Neural progenitor cell (in vitro differentiated cells): ENCODE measurements at regions not wholly inside any gene's neighbourhood (a gene's known extent, or its start where the extent isn't known, plus 50 kb on each side); places are given as distances from the start of the nearest gene placed in this dataset.

Experiments used
- DNase-seq: peaks from one replicate; pipeline ENCODE4 v3.0.0-alpha.2; 2016; ENCODE audit warnings: low spot score
- H2AFZ ChIP-seq: fragments of 200-600 bp; sonication (generic); replicated peaks from 2 replicates; pipeline ENCODE4 v1.6.1; 2016; ENCODE audit warnings: antibody characterized with exemption
- H3F3A ChIP-seq: fragments of 200-600 bp; sonication (generic); 2 replicates; pipeline ENCODE4 v1.6.1; 2016; ENCODE audit warnings: antibody characterized with exemption, low read depth
- H3K27ac ChIP-seq: fragments of 200-600 bp; sonication (generic); 2 replicates; pipeline ENCODE4 v1.5.1; 2016; ENCODE audit warnings: mild to moderate bottlenecking
- H3K27me3 ChIP-seq: fragments of 200-600 bp; sonication (generic); 2 replicates; pipeline ENCODE4 v1.6.1; 2016; ENCODE audit warnings: mild to moderate bottlenecking, moderate library complexity
- H3K36me3 ChIP-seq: fragments of 200-600 bp; sonication (generic); 2 replicates; pipeline ENCODE4 v1.5.1; 2016
- H3K4me1 ChIP-seq: fragments of 200-600 bp; sonication (generic); 2 replicates; pipeline ENCODE4 v1.6.1; 2016; ENCODE audit warnings: mixed run types
- H3K4me2 ChIP-seq: fragments of 200-600 bp; sonication (generic); 2 replicates; pipeline ENCODE4 v1.6.1; 2016
- H3K4me3 ChIP-seq: fragments of 200-600 bp; sonication (generic); 2 replicates; pipeline ENCODE4 v1.5.1; 2016
- H3K79me2 ChIP-seq: fragments of 200-600 bp; sonication (generic); 2 replicates; pipeline ENCODE4 v1.6.1; 2016; ENCODE audit warnings: low read depth
- H3K9ac ChIP-seq: fragments of 200-600 bp; sonication (generic); 2 replicates; pipeline ENCODE4 v1.6.1; 2016
- H3K9me3 ChIP-seq: fragments of 200-600 bp; sonication (generic); 2 replicates; pipeline ENCODE4 v1.5.1; 2016; ENCODE audit warnings: low read depth
- H4K20me1 ChIP-seq: fragments of 200-600 bp; sonication (generic); 2 replicates; pipeline ENCODE4 v1.6.1; 2016; ENCODE audit warnings: low read depth
- H3K27ac Mint-ChIP-seq: 3 replicates; pipeline ENCODE4 v1.8.0; 2021; ENCODE audit warnings: mixed read lengths
- H3K27me3 Mint-ChIP-seq: 2 replicates; pipeline ENCODE4 v1.8.0; 2022; ENCODE audit warnings: low read depth, mild to moderate bottlenecking, inconsistent platforms, moderate library complexity, mixed read lengths; ENCODE audit not compliant: insufficient read depth
- H3K36me3 Mint-ChIP-seq: 3 replicates; pipeline ENCODE4 v1.8.0; 2021; ENCODE audit warnings: mixed read lengths
- H3K4me1 Mint-ChIP-seq: 3 replicates; pipeline ENCODE4 v1.8.0; 2021; ENCODE audit warnings: mixed read lengths
- H3K4me3 Mint-ChIP-seq: 3 replicates; pipeline ENCODE4 v1.8.0; 2021; ENCODE audit warnings: mild to moderate bottlenecking, moderate library complexity, mixed read lengths
- H3K9me3 Mint-ChIP-seq: 3 replicates; pipeline ENCODE4 v1.8.0; 2020; ENCODE audit warnings: mixed read lengths
- CTCF ChIP-seq: fragments of 200-600 bp; sonication (generic); IDR thresholded peaks from 2 replicates; pipeline ENCODE4 v1.5.1; 2017; ENCODE audit warnings: antibody characterized with exemption, mild to moderate bottlenecking
- EZH2 ChIP-seq: fragments of 200-600 bp; sonication (generic); IDR thresholded peaks from 2 replicates; pipeline ENCODE4 v1.6.1; 2017; ENCODE audit warnings: antibody characterized with exemption, mild to moderate bottlenecking, moderate library complexity
- EZH2phosphoT487 ChIP-seq: fragments of 200-600 bp; sonication (generic); IDR thresholded peaks from 2 replicates; pipeline ENCODE4 v1.6.1; 2017; ENCODE audit warnings: antibody characterized with exemption

DNA sequence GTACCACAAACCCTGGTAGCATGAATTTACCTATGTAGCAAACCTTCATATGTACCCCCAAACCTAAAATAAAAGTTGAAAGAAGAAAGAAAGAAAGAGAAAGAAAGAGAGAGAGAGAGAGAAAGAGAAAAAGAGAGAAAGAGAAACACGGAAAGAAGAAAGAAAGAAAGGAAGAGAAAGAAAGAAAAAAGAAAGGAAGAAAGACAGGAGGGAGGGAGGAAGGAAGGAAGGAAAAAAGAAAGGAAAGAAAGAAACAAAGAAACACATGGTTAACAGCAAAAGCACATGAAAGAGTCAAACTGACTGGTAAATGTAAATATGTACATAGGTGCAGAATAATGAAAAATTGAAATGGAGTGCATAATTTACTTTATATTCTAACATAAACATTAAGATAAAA, 903.4 kb downstream of the LRFN5 start:
- H3K79me2 ChIP-seq = no peaks in the 10 kb centered on the region
- DNase-seq = no peak
- no peak overlapping the region for H3K4me3 Mint-ChIP-seq
- H3K27ac ChIP-seq = no peak overlapping the region
- TF ChIP-seq EZH2 (no peak), CTCF (no peak), EZH2phosphoT487 (no peak)
- no peak overlapping the region for H3K9ac ChIP-seq
- no peak overlapping the region for H3K4me3 ChIP-seq
- H3K27me3 Mint-ChIP-seq = no peaks in the 10 kb centered on the region
- no peaks in the 10 kb centered on the region for H3K9me3 ChIP-seq
- H3F3A ChIP-seq = no peaks in the 10 kb centered on the region
- H3K27ac Mint-ChIP-seq = no peak overlapping the region
- H4K20me1 ChIP-seq = no peaks in the 10 kb centered on the region
- no peaks in the 10 kb centered on the region for H3K36me3 Mint-ChIP-seq
- H3K4me1 ChIP-seq = no peaks in the 10 kb centered on the region
- no peaks in the 10 kb centered on the region for H3K36me3 ChIP-seq
- no peaks in the 10 kb centered on the region for H3K9me3 Mint-ChIP-seq
- no peak overlapping the region for H2AFZ ChIP-seq
- H3K27me3 ChIP-seq = no peaks in the 10 kb centered on the region
- no peak overlapping the region for H3K4me2 ChIP-seq
- H3K4me1 Mint-ChIP-seq = no peaks in the 10 kb centered on the region

DNA sequence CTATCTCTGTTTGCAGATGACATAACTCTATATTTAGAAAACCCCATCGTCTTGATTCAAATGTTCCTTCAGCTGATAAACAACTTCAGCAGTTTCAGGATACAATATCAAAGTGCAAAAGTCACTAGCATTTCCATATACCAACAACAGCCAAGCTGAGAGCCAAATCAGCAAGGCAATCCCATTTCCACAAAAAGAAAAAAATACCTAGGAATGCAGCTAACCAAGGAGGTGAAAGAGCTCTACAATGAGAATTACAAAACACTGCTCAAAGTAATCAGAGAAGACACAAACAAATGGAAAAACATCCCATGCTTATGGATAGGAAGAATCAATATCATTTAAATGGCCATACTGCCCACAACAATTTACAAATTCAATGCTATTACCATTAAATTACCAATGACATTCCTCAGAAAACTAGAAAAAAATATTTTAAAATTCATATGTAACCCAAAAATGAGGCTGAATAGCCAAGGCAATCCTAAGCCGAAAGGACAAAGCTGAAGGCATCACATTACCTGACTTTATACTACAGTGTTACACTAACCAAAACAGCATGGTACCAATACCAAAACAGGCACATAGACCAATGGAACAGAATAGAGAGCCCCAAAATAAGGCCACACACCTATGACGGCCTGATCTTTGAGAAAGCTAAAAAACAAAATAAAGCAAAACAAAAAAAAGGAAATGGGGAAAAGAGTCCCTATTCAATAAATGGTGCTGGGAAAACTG, 901.7 kb downstream of the LRFN5 start:
- peaks cover 2% of the 10 kb centered on the region for H3K27me3 Mint-ChIP-seq
- no peak for DNase-seq
- no peak overlapping the region for H3K4me3 ChIP-seq
- no peaks in the 10 kb centered on the region for H3K79me2 ChIP-seq
- H3K4me1 Mint-ChIP-seq = no peaks in the 10 kb centered on the region
- H3K4me2 ChIP-seq = no peak overlapping the region
- H3K4me3 Mint-ChIP-seq = no peak overlapping the region
- H3K9me3 ChIP-seq = no peaks in the 10 kb centered on the region
- H3K9ac ChIP-seq = no peak overlapping the region
- no peak overlapping the region for H3K27ac ChIP-seq
- H4K20me1 ChIP-seq = no peaks in the 10 kb centered on the region
- TF ChIP-seq CTCF (no peak), EZH2phosphoT487 (no peak), EZH2 (no peak)
- no peaks in the 10 kb centered on the region for H3F3A ChIP-seq
- H3K9me3 Mint-ChIP-seq = no peaks in the 10 kb centered on the region
- H3K27ac Mint-ChIP-seq = no peak overlapping the region
- no peaks in the 10 kb centered on the region for H3K4me1 ChIP-seq
- no peak overlapping the region for H2AFZ ChIP-seq
- H3K27me3 ChIP-seq = no peaks in the 10 kb centered on the region
- no peaks in the 10 kb centered on the region for H3K36me3 Mint-ChIP-seq
- H3K36me3 ChIP-seq = no peaks in the 10 kb centered on the region

DNA sequence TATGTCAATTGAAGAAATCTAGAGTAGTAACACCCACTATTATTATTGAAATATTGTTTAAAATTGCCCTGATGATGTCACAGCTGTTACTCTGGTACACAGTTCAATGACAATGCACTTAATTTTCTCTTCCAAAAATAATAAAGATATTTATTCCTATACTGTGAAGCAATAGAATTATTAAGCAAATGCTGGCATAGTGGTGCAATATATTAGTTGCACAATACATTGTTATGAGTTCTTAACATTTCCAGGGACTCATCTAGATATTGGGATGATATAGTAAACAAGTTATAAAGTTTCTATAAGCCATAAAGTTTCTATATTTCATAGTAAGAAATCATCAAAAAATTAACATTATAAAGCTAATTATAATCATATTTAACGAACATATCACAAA, 897.8 kb downstream of the LRFN5 start:
- H3K27me3 ChIP-seq = no peaks in the 10 kb centered on the region
- no peaks in the 10 kb centered on the region for H3F3A ChIP-seq

More for the DNA sequence above, 897.8 kb downstream of the LRFN5 start:
- Histone ChIP-seq H3K4me1 (no peaks in the 10 kb centered on the region), H3K9ac (no peak overlapping the region), H3K79me2 (no peaks in the 10 kb centered on the region), H2AFZ (no peak overlapping the region), H3K4me3 (no peak overlapping the region), H3K4me2 (no peak overlapping the region), H3K36me3 (no peaks in the 10 kb centered on the region), H4K20me1 (no peaks in the 10 kb centered on the region), H3K27ac (no peak overlapping the region), H3K9me3 (no peaks in the 10 kb centered on the region)
- Mint-ChIP-seq H3K27me3 (peaks cover 2% of the 10 kb centered on the region), H3K36me3 (no peaks in the 10 kb centered on the region), H3K27ac (no peak overlapping the region), H3K4me1 (no peaks in the 10 kb centered on the region), H3K9me3 (no peaks in the 10 kb centered on the region), H3K4me3 (no peak overlapping the region)
- no peak for DNase-seq
- TF ChIP-seq EZH2phosphoT487 (no peak), CTCF (no peak), EZH2 (no peak)
